Right kidney (tissue), 1 donor: ENCODE measurements at regions not wholly inside any gene's neighbourhood (a gene's known extent, or its start where the extent isn't known, plus 50 kb on each side); places are given as distances from the start of the nearest gene placed in this dataset.

Experiments used
- DNase-seq: peaks from one replicate; pipeline ENCODE4 v3.0.0-alpha.2; 2016

DNA sequence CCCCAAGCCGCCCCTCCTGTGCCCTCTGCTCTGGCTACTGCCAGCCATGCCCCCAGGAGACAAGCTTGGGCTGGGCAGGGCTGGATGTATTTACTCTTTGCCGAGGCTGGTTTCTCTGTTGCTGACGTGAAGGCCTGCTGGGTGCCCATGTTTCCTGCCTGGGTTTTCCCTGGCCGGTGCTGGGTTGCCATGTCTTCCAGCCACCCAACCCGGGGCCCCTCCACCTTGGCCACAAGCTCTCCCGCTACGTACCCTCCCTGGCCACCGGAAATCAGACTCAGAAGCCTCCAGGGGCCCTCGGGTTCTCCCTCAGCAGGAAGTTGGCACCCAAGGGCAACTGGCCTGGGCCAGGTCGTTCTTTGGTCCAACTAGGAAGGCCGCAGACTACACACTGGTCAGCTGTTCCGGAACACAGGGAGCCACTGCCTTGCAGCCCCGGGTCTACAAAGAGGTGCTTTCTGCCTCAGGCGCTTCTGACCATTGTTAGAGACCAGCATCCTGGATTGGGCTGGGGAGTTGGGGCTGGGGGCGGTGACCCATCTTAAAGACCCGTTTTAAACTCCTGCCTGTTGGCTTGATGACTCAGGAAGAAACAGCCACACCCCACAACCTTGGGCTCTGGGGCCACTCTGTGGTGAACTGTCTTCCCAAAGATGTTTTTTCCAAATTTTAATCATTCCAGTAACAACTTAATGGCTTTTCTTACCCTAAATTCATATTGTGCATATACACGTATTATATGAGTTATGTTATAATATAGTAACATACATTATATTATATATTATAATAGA is 71.2 kb upstream of the RUNX3 start:
- no peak for DNase-seq

DNA sequence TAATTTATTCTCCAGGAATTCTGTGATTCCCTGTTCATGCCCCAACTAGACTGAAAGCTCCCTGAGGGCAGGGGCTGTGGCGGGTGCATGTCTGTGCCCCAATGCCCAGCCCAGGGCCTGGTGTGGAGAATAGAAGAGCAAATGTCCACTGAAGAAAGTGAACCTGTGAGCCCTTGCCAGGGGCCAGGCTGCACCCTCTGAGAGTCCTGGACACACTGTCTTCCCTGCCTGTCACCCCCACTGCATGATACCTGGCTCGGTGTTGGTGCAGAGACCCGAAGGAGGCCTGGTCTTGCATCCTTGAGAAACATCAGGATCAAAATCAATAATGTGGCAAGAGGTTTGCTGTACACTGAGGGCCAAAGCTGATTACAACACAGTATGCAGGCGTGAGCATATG is 69.8 kb upstream of the RUNX3 start:
- DNase-seq = no peak

DNA sequence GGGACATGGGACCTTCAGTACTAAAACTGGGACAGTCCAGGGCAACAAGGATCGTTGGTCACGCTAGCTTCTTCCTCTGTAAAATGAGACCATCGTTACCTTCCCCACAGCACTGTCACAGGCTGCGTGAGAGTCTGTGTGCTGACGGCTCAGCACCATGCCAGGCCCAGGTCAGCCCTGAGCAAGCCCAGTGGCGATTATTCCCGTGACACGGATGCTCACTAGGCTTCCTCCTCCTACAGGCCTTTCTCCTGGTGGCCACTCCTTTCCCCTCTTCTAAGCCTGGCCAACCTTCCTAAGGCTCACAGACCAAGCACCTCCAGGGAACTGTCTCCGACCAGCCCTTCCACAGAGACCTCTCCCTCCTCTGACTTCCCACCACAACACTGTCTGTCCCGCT is 69.3 kb upstream of the RUNX3 start:
- no peak for DNase-seq

GRCh38 chr1:24998563-24999245 is 68.6 kb upstream of the RUNX3 start:
- no peak for DNase-seq

DNA sequence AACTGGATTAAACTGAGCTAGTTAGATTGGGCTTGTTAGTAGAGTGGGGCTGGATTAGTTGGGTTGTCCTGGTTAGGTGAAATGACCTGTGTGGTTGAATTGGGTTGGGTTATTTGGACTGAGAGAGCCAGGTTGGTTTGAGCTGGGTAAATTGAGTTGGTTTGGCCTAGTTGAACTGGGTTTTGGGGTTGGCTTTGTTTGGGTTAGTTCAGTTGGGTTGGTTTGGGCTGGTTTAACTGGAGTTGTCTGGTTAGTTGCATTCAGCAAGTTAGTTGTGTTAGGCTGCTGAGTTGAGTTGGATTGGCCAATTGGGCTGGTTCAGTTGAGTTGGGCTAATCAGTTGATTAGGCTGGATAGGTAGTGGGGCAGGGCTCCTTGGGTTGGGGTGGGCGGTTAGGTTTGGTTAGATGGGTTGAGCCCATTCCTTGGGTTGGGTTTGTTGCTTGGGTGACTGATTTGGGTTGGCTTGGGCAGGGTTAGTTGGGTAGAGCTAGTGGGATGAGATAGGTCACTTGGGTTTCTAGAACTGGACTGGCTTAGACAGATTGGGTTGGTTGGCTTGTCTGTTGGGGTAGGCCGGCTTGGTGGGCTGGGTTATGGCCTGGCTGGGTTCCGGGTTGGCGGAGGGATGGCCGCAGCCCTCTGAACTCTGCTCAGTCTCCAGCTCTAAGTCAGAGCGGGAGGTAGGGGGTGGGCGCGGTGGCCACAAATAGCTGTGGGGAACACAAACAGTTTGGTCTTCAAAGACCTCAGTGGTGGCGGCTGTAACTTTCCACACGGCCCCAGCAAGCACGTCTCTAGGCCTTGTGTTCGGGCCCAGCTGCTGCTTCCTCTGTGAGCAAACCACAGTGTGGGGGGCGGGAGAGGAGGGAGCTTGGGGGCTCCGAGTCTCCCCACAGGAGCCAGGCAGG is 67.2 kb upstream of the RUNX3 start:
- no peak for DNase-seq

DNA sequence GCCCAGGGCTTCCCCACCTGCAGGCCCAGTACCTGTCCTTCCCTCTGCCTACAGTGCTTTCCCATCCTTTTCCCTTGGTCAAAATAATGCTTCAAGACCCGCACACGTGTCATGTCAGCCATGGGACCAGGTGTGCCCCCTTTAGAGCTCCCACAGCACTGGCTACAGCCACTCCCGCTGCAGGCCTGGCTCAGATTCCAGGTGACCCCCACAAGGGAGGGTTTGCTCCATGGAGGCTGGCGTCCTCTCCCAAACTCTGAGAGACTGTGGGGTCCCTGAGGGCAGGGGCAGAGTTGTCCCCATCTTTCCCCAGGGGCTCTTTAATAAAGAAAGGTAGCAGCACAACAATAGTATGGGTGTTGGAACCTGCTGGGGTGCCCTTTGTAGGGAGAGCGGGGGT is 66.4 kb upstream of the RUNX3 start:
- no peak for DNase-seq

DNA sequence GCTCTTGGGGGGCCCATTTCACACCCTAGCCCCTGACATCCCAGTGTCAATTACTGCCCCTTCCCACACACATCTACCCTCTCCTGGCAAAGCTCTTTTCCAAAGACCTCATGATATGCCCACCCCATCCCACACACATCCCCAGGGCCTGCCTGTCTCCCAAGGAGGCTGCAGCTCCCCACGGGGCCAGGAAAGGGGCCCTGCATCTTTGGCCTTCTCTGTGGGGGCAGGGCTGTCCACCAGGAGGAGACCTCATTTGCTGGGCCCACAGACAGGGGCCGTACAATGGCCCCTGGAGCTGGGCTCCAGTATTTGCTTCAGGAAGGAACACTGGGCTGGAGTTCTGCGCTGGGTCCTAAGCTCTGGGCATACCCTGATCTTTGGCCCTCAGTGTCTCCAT is 65.6 kb upstream of the RUNX3 start:
- no peak for DNase-seq

DNA sequence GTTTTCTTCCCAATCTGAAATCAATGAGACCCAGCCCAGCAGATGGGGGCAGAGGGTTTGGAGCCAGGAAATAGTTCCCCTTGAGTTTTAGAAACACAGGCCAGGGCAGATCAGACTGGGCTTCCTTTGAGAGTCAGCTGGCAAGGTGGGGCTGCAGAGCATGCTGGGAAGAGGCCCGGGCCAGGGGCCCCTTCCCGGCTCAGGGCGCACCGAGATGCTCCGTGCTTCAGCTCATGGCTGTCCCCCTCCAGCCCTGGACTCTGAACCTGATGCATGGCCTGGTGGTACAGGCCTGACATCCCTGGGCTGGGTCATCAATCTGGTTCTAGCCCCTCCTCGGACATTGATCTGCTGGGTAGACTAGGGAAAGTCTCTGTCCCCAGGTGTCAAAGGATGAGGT is 65.1 kb upstream of the RUNX3 start:
- DNase-seq = no peak

GRCh38 chr1:24993871-24994580 is 64.0 kb upstream of the RUNX3 start:
- DNase-seq = no peak

DNA sequence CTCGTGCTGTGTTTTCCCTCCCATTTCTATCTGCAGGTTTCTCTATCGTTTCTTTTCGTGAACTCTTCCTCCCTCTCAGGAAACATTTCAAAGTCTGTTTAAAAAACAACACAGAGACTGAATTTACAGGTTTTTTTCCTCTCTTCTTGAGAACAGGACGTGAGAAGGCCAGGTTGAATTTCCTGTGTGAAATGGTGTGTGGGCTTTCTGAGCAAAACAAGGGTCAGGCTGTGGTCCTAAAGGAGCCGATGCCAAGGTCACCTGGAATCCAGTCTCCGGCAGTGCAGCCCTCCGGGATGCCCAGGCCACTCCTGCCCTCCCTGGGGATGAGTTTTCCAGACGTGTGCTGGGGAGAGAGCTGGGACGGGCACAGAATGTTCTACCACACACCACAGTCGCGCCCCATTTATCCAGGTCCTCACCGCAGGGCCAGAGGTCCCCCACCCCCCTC is 62.7 kb upstream of the RUNX3 start:
- no peak for DNase-seq

DNA sequence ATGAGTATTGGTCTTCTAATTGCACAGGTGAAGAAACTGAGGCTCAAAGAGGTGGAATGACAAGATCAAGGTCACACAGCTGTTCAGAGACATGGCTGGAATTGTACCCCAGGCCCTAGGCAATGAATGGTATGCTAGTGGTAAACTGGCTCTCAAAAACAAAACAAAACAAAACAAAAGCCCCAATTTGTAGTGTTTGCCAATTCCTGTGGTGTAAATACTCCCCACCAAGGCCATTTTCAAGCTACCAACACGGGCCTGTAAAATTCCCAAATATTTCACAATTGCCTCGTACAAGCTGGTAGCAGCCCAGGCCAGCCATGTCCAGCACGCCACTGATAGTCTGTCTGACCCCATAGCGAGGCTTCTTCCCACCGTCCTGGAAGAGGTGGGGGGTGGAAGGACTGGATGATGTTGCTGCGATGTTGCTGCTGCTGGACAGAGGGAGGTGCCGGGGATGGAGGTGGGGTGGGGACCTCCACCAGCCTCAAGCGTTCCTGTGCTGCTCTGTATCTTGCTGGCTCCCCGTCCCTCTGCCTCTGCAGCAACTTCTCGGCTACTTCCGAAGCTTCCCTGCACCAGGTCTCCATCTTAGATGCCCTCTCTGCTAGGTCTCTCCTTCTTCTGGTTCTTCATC is 62.2 kb upstream of the RUNX3 start:
- DNase-seq = no peak

DNA sequence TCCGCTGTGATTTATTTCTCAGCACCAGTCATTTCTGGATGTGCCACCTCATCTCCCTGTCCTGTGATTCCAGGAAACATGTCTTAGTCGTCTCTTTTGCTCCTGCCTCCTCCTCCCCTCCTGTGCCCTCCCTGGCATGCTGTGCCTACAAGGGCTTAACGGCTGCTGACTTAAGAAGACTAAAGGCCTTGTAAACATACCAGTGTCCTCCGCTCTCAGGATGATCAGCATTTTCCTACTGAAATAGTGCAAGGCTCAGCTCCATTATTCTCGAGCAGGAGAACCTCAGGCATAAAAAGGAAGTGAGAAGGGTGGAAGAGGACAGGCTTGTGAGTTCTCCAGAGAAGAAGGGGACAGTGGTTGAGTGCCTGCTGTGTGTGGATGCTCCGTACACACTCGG is 61.6 kb upstream of the RUNX3 start:
- no peak for DNase-seq

DNA sequence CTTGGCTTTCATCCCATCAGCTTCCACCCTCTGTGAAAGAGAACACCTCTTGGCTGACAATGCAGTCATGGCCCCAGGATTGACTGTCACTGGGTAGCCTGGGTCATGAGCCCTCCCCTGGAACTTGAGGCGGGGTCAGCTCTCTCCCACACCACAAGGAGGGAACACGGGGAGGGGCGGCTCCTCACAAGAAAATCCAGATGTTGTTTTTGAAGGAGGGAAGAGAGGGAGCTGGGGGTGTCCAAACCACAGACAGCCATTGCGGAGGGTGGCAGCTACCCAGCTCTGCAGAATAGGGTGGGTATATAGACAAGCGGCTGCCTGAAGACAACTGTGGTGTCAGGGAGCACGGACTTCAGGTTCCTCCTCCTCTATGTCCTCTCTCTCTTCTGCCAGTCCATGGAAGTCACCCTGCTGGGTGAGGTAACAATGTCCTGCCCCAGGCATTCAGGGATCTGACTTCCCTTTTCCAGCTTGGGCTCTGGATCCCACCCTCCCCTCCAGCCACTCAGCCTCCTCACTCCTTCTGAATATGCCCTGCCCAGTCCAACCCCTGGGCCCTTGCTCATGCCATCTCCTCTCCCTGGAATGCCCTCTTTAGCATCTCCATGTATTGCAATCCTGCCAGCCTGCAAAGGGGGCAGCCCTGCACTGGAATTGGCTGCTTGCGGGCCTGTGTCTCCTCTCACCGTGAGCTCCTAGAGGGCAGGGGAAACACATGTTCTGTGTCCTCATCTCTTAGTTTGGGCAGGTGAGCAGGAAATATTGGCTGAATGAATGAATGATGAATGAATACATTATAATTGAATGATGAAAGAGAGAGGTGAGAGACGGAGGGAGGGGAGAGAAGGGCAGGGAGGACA is 60.9 kb upstream of the RUNX3 start:
- no peak for DNase-seq

DNA sequence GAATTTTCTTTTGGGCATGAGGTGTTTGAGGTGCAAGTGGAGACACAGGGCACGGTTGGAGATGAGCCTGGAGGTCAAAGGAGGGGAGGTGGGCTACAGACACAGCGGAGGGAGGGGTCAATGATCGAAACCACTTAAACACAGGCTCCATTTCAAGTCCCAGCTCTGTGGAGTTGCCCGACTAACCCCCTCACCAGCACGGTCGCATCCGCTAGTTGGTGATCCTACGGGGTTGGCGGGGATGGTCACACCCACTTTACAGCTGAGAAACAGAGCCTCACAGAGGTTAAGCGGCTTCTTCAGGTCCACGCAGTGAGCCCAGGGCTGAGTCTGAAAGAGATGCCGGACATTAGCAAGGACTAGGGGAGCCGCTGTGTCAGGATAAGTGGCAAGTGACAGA is 60.1 kb upstream of the RUNX3 start:
- DNase-seq = no peak

- DNase-seq = no peak
Measured at GRCh38 chr1:24989082-24989481, 59.0 kb upstream of the RUNX3 start.

DNA sequence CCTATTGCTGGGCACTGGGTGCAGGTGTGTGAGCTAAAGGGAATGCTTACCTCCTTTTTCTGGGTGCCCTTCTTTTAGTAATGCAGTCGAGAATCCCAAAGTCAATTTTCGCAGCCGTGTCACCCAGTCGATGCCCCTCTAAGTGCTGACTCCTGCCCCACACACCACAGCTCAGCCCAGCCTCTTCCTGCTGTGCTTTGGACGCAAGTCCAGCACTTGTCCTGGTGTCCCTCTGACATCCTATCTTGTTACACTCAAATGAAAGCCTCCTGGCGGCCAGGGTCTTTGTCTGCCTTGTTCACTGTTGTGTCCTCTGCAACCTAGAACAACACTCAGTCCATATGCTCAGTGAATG is 58.5 kb upstream of the RUNX3 start:
- no peak for DNase-seq

GRCh38 chr1:24987875-24988557 is 57.9 kb upstream of the RUNX3 start:
- no peak for DNase-seq

- DNase-seq = no peak
Measured at GRCh38 chr1:24987424-24987823, 57.3 kb upstream of the RUNX3 start.

DNA sequence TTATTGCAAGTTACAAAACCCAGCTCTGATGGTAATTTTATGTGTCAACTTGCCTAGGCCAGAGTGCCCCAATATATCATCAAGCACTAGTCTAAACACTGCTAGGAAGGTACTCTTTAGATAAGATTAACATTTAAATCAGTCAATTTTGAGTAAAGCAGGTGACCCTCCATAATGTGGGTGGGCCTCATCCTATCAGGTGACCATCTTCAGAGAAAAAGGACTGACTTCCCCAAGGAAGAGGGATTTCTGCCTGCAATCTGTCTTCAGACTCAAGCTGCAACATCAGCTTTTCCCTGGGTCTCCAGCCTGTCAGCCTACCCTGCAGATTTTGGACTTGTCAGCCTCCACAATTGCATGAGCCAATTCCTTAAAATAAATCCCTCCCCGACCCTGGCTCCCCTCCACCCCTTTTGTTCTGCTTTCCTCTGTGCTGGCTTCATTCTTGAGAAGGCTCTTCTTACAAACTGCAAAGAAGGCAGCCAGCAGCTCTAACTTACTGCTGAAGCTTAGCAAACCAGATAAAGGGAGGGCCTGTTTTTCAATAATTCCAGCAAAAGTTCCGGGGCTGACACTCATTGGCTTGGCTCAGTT is 56.4 kb upstream of the RUNX3 start:
- DNase-seq = no peak

DNA sequence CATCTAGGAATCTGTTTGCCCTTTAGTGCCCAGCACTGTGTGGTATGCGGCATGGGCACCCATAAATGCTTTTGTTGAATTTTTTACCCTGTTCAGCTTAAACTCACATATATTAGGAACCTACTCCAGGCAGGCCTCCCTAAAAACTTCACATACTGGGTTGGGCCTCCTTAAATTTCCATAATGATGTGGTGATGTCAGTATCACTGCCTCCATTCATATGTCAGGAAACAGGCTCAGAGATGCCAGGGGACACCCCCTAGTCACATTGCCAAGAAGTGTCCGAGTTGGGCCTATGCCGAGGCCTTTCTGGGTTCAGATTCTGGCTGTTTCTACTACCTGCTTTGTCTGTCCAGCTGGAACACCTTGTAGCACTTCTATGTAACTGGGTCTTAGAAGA is 55.7 kb upstream of the RUNX3 start:
- no peak for DNase-seq
